ENCODE measurements at regions not wholly inside any gene's neighbourhood (a gene's known extent, or its start where the extent isn't known, plus 50 kb on each side); places are given as distances from the start of the nearest gene placed in this dataset.

- DNase-seq: no peak
- no peak overlapping the region for H3K27ac Mint-ChIP-seq
Observed at GRCh38 chr14:84084056-84084630, 1445.8 kb upstream of the FLRT2 start.

GRCh38 chr14:84085493-84085892, 1444.5 kb upstream of the FLRT2 start:
- H3K27me3 Mint-ChIP-seq (ENCODE audit: low read depth in 3 of 3): no peaks in the 10 kb centered on the region
- Histone ChIP-seq H3K36me3 (replicated peaks in 1 of 2; ENCODE audit: control insufficient read depth in 1 of 2, insufficient read depth in 2 of 2, low read length in 2 of 2) (no peaks in the 10 kb centered on the region), H2AFZ (ENCODE audit: insufficient read depth, low read depth, low read length, poor library complexity, severe bottlenecking) (no peak overlapping the region), H3K9me3 (replicated peaks in 1 of 2; ENCODE audit: control insufficient read depth in 1 of 2, insufficient read depth in 1 of 2, low read length in 2 of 2) (peaks cover 0 to 9% of the 10 kb centered on the region in 2 donors), H3K4me1 (ENCODE audit: control insufficient read depth in 1 of 2, insufficient read depth in 2 of 2, low read length in 2 of 2) (no peaks in the 10 kb centered on the region), H3K4me2 (replicated peaks; ENCODE audit: extremely low read depth, low read length, poor library complexity, severe bottlenecking) (no peak overlapping the region), H3K79me2 (ENCODE audit: insufficient read depth, low read length) (no peaks in the 10 kb centered on the region), H3K27ac (ENCODE audit: low read depth in 1 of 2, low read length in 2 of 2) (no peak overlapping the region), H4K20me1 (ENCODE audit: insufficient read depth, low read length) (no peaks in the 10 kb centered on the region), H3K27me3 (ENCODE audit: control insufficient read depth in 2 of 2, insufficient read depth in 2 of 2, low read length in 2 of 2) (no peaks in the 10 kb centered on the region), H3K4me3 (replicated peaks in 1 of 3; ENCODE audit: low read depth in 2 of 3, low read length in 3 of 3) (no peak overlapping the region), H3K9ac (ENCODE audit: insufficient read depth, low read length, poor library complexity, severe bottlenecking) (no peak overlapping the region)
- H3K36me3 Mint-ChIP-seq: no peaks in the 10 kb centered on the region
- no peak overlapping the region for H3K27ac Mint-ChIP-seq
- intact Hi-C loops (cut with micrococcal nuclease): no loop called here
- no peak for TF ChIP-seq CTCF (IDR thresholded peaks at IDR 0.05)
- DNase-seq: no peak
- no peak overlapping the region for H3K4me3 Mint-ChIP-seq
- peaks cover 0 to 5% (median 2%) of the 10 kb centered on the region in 7 donors for H3K9me3 Mint-ChIP-seq
- H3K4me1 Mint-ChIP-seq: no peaks in the 10 kb centered on the region

More at GRCh38 chr14:84084056-84084630, 1445.8 kb upstream of the FLRT2 start:
- H3K9me3 Mint-ChIP-seq: peaks cover 0 to 8% (median 4%) of the 10 kb centered on the region in 7 donors
- no peak overlapping the region for H3K4me3 Mint-ChIP-seq
- 100% methylated on average over 1 of the region's 1 CpG for WGBS (ENCODE audit: insufficient coverage)
- H3K27me3 ChIP-seq (ENCODE audit: control insufficient read depth in 2 of 2, insufficient read depth in 2 of 2, low read length in 2 of 2): no peaks in the 10 kb centered on the region
- no peaks in the 10 kb centered on the region for H3K36me3 ChIP-seq (replicated peaks in 1 of 2; ENCODE audit: control insufficient read depth in 1 of 2, insufficient read depth in 2 of 2, low read length in 2 of 2)
- H3K4me1 ChIP-seq (ENCODE audit: control insufficient read depth in 1 of 2, insufficient read depth in 2 of 2, low read length in 2 of 2): no peaks in the 10 kb centered on the region
- H3K79me2 ChIP-seq (ENCODE audit: insufficient read depth, low read length): no peaks in the 10 kb centered on the region
- no peaks in the 10 kb centered on the region for H3K4me1 Mint-ChIP-seq
- no peaks in the 10 kb centered on the region for H3K36me3 Mint-ChIP-seq
- H4K20me1 ChIP-seq (ENCODE audit: insufficient read depth, low read length): no peaks in the 10 kb centered on the region
- no peak overlapping the region for H3K4me2 ChIP-seq (replicated peaks; ENCODE audit: extremely low read depth, low read length, poor library complexity, severe bottlenecking)
- H2AFZ ChIP-seq (ENCODE audit: insufficient read depth, low read depth, low read length, poor library complexity, severe bottlenecking): no peak overlapping the region
- H3K9ac ChIP-seq (ENCODE audit: insufficient read depth, low read length, poor library complexity, severe bottlenecking): no peak overlapping the region
- no peaks in the 10 kb centered on the region for H3K27me3 Mint-ChIP-seq (ENCODE audit: low read depth in 3 of 3)
- H3K27ac ChIP-seq (ENCODE audit: low read depth in 1 of 2, low read length in 2 of 2): no peak overlapping the region
- intact Hi-C loops (cut with micrococcal nuclease): no loop called here
- no peak for TF ChIP-seq CTCF (IDR thresholded peaks at IDR 0.05)
- no peak overlapping the region for H3K4me3 ChIP-seq (replicated peaks in 1 of 3; ENCODE audit: low read depth in 2 of 3, low read length in 3 of 3)
- peaks cover 0 to 6% of the 10 kb centered on the region in 2 donors for H3K9me3 ChIP-seq (replicated peaks in 1 of 2; ENCODE audit: control insufficient read depth in 1 of 2, insufficient read depth in 1 of 2, low read length in 2 of 2)

All from CD14-positive monocyte (primary cell).